Neuronal stem cell (in vitro differentiated cells): ENCODE measurements at regions not wholly inside any gene's neighbourhood (a gene's known extent, or its start where the extent isn't known, plus 50 kb on each side); places are given as distances from the start of the nearest gene placed in this dataset.

ENCODE experiments used
- DNase-seq: peaks from one replicate; pipeline ENCODE4 v3.0.0-alpha.2; 2013; ENCODE audit warnings: low spot score
- H2AFZ ChIP-seq: one replicate; pipeline ENCODE4 v1.6.1; 2013; ENCODE audit warnings: mild to moderate bottlenecking, low read length, inconsistent platforms
- H2AK5ac ChIP-seq: 2 replicates; pipeline ENCODE4 v1.6.1; 2013; ENCODE audit warnings: low read depth, mild to moderate bottlenecking, inconsistent platforms, low read length, moderate library complexity, mixed read lengths
- H2BK120ac ChIP-seq: 2 replicates; pipeline ENCODE4 v1.6.1; 2013; ENCODE audit warnings: low read depth, mild to moderate bottlenecking, inconsistent platforms, low read length, moderate library complexity, mixed read lengths
- H2BK12ac ChIP-seq: one replicate; pipeline ENCODE4 v1.6.1; 2013; ENCODE audit warnings: low read length, inconsistent platforms
- H2BK15ac ChIP-seq: 2 replicates; pipeline ENCODE4 v1.6.1; 2013; ENCODE audit warnings: mild to moderate bottlenecking, low read length, inconsistent platforms, mixed read lengths
- H2BK5ac ChIP-seq: one replicate; pipeline ENCODE4 v1.6.1; 2013; ENCODE audit warnings: inconsistent platforms, mild to moderate bottlenecking, low read length, moderate library complexity
- H3K14ac ChIP-seq: one replicate; pipeline ENCODE4 v1.6.1; 2013; ENCODE audit warnings: low read length, inconsistent platforms
- H3K18ac ChIP-seq: 2 replicates; pipeline ENCODE4 v1.6.1; 2013; ENCODE audit warnings: low read length, inconsistent platforms
- H3K23ac ChIP-seq: 2 replicates; pipeline ENCODE4 v1.6.1; 2013; ENCODE audit warnings: low read depth, mild to moderate bottlenecking, mixed read lengths, low read length, inconsistent platforms; ENCODE audit not compliant: poor library complexity
- H3K27ac ChIP-seq: replicated peaks from 3 replicates; pipeline ENCODE4 v1.5.1; 2013; ENCODE audit warnings: low read length, inconsistent platforms
- H3K27me3 ChIP-seq, 3 experiments: 2 replicates each; pipeline ENCODE4 v1.6.1; 2013; ENCODE audit warnings: low read length in 3 of 3, mild to moderate bottlenecking in 2 of 3, inconsistent platforms in 1 of 3, low read depth in 1 of 3, mixed read lengths in 1 of 3, moderate library complexity in 1 of 3; ENCODE audit not compliant: control insufficient read depth in 3 of 3, insufficient read depth in 3 of 3
- H3K36me3 ChIP-seq, 2 donors: replicated peaks in 1 of 2; 2 replicates each; pipeline ENCODE4 v1.6.1; 2013; ENCODE audit warnings: low read length in 2 of 2; ENCODE audit not compliant: control insufficient read depth in 2 of 2, insufficient read depth in 2 of 2
- H3K4ac ChIP-seq: 2 replicates; pipeline ENCODE4 v1.6.1; 2013; ENCODE audit warnings: inconsistent platforms, mild to moderate bottlenecking, low read length, moderate library complexity
- H3K4me1 ChIP-seq, 2 donors: 1 replicate in 1 of 2; 2 replicates in 1 of 2; pipeline ENCODE4 v1.6.1; 2013; ENCODE audit warnings: low read length in 2 of 2, low read depth in 1 of 2; ENCODE audit not compliant: control insufficient read depth in 2 of 2, insufficient read depth in 1 of 2
- H3K4me2 ChIP-seq: one replicate; pipeline ENCODE4 v1.6.1; 2013; ENCODE audit warnings: mild to moderate bottlenecking, low read length, inconsistent platforms; ENCODE audit not compliant: insufficient read depth, poor library complexity, severe bottlenecking
- H3K4me3 ChIP-seq, 2 donors: 2 replicates each; pipeline ENCODE4 v1.5.1; 2013; ENCODE audit warnings: low read length in 2 of 2, mild to moderate bottlenecking in 2 of 2, inconsistent platforms in 1 of 2, moderate library complexity in 1 of 2
- H3K79me1 ChIP-seq: one replicate; pipeline ENCODE4 v1.6.1; 2013; ENCODE audit warnings: low read depth, mild to moderate bottlenecking, inconsistent platforms, low read length, moderate library complexity
- H3K9ac ChIP-seq: one replicate; pipeline ENCODE4 v1.6.1; 2013; ENCODE audit warnings: mild to moderate bottlenecking, low read depth, low read length, inconsistent platforms; ENCODE audit not compliant: poor library complexity
- H3K9me3 ChIP-seq, 2 donors: replicated peaks in 1 of 2; 2 replicates each; pipeline versions ENCODE3 to v1.6.1; 2013; ENCODE audit warnings: low read length in 2 of 2, mild to moderate bottlenecking in 2 of 2, inconsistent platforms in 1 of 2, low read depth in 1 of 2, mixed read lengths in 1 of 2, moderate library complexity in 1 of 2; ENCODE audit not compliant: control insufficient read depth in 2 of 2, insufficient read depth in 1 of 2
- H4K8ac ChIP-seq: one replicate; pipeline ENCODE4 v1.6.1; 2013; ENCODE audit warnings: low read depth, mild to moderate bottlenecking, inconsistent platforms, low read length, moderate library complexity
- H4K91ac ChIP-seq: one replicate; pipeline ENCODE4 v1.6.1; 2013; ENCODE audit warnings: low read length, low read depth, mild to moderate bottlenecking, inconsistent platforms; ENCODE audit not compliant: poor library complexity
- WGBS, 2 donors: extraction: QIAGEN DNeasy Blood & Tissue Kit; methylation state at CpG; one replicate each; pipeline ENCODE4 v1.1.7; 2013; ENCODE audit warnings: missing lambda C conversion rate in 2 of 2, mixed read lengths in 1 of 2; ENCODE audit not compliant: insufficient read length in 2 of 2, insufficient replicate concordance in 1 of 2; ENCODE audit errors: extremely low coverage in 2 of 2; 5-methylcytosine and 5-hydroxymethylcytosine counted together

DNA sequence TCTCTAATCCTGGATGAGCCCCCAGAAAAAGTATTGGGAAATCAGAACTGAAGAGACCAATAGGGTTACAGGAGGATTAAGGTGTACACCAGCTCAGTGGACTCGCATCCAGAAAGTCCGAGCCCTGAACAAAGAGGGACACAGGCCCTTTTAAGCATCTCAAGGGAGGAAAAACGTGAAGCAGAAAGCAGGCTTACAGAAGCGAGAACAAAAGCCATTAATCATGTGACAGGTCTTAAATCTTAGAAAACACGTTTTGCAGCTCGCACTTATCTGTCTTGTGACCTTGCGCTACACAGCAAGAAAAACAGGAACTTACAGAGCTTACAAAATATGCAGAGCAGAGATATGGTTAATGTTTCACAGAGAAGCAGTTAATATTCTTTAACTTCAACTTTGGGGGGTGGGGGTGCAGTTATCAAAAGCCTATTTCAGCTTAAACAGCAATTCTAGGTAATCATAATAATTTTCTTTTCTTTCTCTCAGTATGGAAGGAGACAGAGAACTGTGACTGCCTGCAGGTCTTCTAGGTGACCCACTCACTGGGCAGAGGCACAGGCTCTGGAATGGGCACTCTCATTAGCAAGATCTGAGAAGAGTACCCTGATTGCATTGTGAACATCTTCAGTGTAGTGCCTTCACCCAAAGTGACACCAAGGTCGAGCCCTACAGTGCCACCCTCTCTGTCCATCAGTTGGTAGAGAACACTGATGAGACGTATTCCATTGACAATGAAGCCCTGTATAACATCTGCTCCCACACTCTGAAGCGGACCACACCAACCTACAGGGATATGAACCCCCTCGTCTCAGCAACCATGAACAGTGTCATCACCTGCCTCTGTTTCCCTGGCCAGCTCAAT, 65.0 kb upstream of the MOCS1 start:
- no peak overlapping the region for H3K4me3 ChIP-seq
- no peak overlapping the region for H3K27ac ChIP-seq
- no peaks in the 10 kb centered on the region for H3K36me3 ChIP-seq
- H3K18ac ChIP-seq, result no peak overlapping the region
- no peak overlapping the region for H3K4ac ChIP-seq
- H4K8ac ChIP-seq, result no peak overlapping the region
- no peak overlapping the region for H3K4me2 ChIP-seq
- no peak for DNase-seq
- H3K79me1 ChIP-seq, result no peaks in the 10 kb centered on the region
- H4K91ac ChIP-seq, result no peak overlapping the region
- peaks cover 0 to 10% of the 10 kb centered on the region in 2 donors for H3K9me3 ChIP-seq
- H2BK5ac ChIP-seq, result no peak overlapping the region
- H3K23ac ChIP-seq, result no peak overlapping the region
- no peak overlapping the region for H2AFZ ChIP-seq
- H3K27me3 ChIP-seq, result no peaks in the 10 kb centered on the region
- no peak overlapping the region for H2BK12ac ChIP-seq
- no peaks in the 10 kb centered on the region for H3K4me1 ChIP-seq
- no peak overlapping the region for H2BK120ac ChIP-seq
- no peak overlapping the region for H2BK15ac ChIP-seq
- H3K9ac ChIP-seq, result no peak overlapping the region
- H3K14ac ChIP-seq, result no peak overlapping the region
- no peak overlapping the region for H2AK5ac ChIP-seq
- WGBS, 2 donors, result no CpG with 5 or more reads among the region's 11 CpGs

DNA sequence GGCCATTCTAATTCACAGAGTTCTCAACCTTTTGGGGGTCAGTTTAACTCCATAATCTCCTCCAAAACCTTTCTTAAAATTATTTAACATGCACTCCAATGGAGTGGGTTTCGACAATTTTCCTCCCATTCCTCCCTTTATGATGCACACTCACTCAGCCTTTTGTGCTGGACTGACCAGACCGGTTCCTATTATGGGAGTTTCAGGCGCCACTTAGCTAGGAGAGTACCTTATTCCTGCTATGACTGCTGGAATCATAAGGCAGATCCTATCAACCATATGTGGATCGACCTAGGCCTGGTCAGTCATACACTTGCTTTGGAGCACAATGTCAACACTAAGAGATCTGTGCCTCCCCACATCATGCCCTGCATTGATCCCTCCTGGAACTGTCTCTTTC, 63.9 kb upstream of the MOCS1 start:
- Histone ChIP-seq H2AFZ (no peak overlapping the region), H3K4ac (no peak overlapping the region), H3K27ac (no peak overlapping the region), H3K14ac (no peak overlapping the region), H4K8ac (no peak overlapping the region), H3K36me3 (no peaks in the 10 kb centered on the region), H3K4me2 (no peak overlapping the region), H3K9ac (no peak overlapping the region), H3K27me3 (no peaks in the 10 kb centered on the region), H3K79me1 (no peaks in the 10 kb centered on the region), H3K18ac (no peak overlapping the region), H2BK120ac (no peak overlapping the region), H3K23ac (no peak overlapping the region), H2AK5ac (no peak overlapping the region), H4K91ac (no peak overlapping the region), H3K4me1 (no peaks in the 10 kb centered on the region), H3K9me3 (peaks cover 2 to 10% of the 10 kb centered on the region in 2 donors), H2BK12ac (no peak overlapping the region), H2BK5ac (no peak overlapping the region), H3K4me3 (no peak overlapping the region), H2BK15ac (no peak overlapping the region)
- no CpG with 5 or more reads among the region's 4 CpGs for WGBS, 2 donors
- DNase-seq, result no peak

DNA sequence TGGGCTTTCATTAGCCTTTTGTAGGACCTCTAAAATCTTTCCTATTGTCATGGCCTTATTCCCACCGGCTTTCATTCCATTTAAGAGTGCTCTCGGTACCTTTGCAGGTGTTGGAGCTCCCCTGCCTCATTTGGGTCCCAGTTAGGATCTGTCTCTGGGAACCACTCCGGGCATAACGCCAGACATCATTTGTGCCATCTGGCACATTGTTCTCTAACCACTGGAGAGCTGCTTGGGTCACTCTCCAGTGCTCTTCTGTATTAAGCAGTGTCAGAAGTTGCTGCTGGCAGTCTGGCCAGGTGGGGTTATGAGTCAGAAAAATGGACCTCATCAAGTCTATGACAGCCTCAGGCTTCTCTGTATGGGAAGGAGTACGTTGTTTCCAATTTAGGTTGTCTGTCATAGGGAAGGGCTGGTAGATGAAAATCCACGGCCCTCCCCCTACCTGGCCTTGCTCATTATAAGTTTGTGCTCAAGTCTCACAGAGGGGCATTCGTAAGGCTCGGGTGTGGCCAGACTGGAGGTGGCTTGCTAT, 62.9 kb upstream of the MOCS1 start:
- H3K4me1 ChIP-seq, result no peaks in the 10 kb centered on the region
- H2BK12ac ChIP-seq, result no peak overlapping the region
- no peak overlapping the region for H4K8ac ChIP-seq
- H3K23ac ChIP-seq, result no peak overlapping the region
- no peak for DNase-seq
- H3K36me3 ChIP-seq, result no peaks in the 10 kb centered on the region
- H3K27me3 ChIP-seq, result no peaks in the 10 kb centered on the region
- no peak overlapping the region for H3K18ac ChIP-seq
- H3K27ac ChIP-seq, result no peak overlapping the region
- peaks cover 7 to 18% of the 10 kb centered on the region in 2 donors for H3K9me3 ChIP-seq
- no peak overlapping the region for H3K4me3 ChIP-seq
- no peak overlapping the region for H2BK5ac ChIP-seq
- no peak overlapping the region for H4K91ac ChIP-seq
- no peak overlapping the region for H3K14ac ChIP-seq
- no peak overlapping the region for H3K4ac ChIP-seq
- no peak overlapping the region for H2BK120ac ChIP-seq
- H2AK5ac ChIP-seq, result no peak overlapping the region
- H3K79me1 ChIP-seq, result no peaks in the 10 kb centered on the region
- no peak overlapping the region for H2BK15ac ChIP-seq
- no peak overlapping the region for H3K9ac ChIP-seq
- H2AFZ ChIP-seq, result no peak overlapping the region
- no peak overlapping the region for H3K4me2 ChIP-seq
- no CpG with 5 or more reads among the region's 8 CpGs for WGBS, 2 donors

DNA sequence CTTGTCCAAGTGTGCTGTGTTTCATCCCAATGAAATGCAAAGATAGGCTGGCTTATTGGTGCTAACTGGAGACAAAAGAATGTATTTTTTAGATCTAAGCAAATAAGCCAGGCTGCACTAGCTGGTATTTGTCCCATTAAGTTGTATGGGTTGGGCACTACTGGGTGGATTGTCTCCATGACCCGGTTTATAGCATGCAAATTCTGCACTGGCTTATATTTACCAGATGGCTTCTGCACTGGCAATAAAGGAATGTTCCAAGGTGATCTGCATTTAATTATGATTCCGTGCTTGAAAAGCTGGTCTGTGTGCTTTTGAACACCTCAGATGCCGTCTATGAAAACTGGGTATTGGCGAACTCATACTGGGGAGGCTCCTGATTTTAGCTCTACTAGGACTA, 61.4 kb upstream of the MOCS1 start:
- no peak overlapping the region for H2BK15ac ChIP-seq
- no peak overlapping the region for H2BK12ac ChIP-seq
- no peak for DNase-seq
- no peak overlapping the region for H2AFZ ChIP-seq
- no peak overlapping the region for H3K14ac ChIP-seq
- no peak overlapping the region for H3K27ac ChIP-seq
- H4K91ac ChIP-seq, result no peak overlapping the region
- no peaks in the 10 kb centered on the region for H3K4me1 ChIP-seq
- H3K4me2 ChIP-seq, result no peak overlapping the region
- H3K4ac ChIP-seq, result no peak overlapping the region
- H3K9me3 ChIP-seq, result peaks cover 7 to 18% of the 10 kb centered on the region in 2 donors
- no peaks in the 10 kb centered on the region for H3K79me1 ChIP-seq
- H4K8ac ChIP-seq, result no peak overlapping the region
- no peak overlapping the region for H3K9ac ChIP-seq
- no peak overlapping the region for H3K23ac ChIP-seq
- H3K36me3 ChIP-seq, result no peaks in the 10 kb centered on the region
- no peak overlapping the region for H3K18ac ChIP-seq
- WGBS, 2 donors, result no CpG with 5 or more reads among the region's 4 CpGs
- no peaks in the 10 kb centered on the region for H3K27me3 ChIP-seq
- H3K4me3 ChIP-seq, result no peak overlapping the region
- H2BK120ac ChIP-seq, result no peak overlapping the region
- no peak overlapping the region for H2BK5ac ChIP-seq
- no peak overlapping the region for H2AK5ac ChIP-seq
